ENCODE measurements at regions not wholly inside any gene's neighbourhood (a gene's known extent, or its start where the extent isn't known, plus 50 kb on each side); places are given as distances from the start of the nearest gene placed in this dataset.

GRCh38 chr13:90645582-90645981 is 701.9 kb upstream of the MIR17HG start (continued):
- TF ChIP-seq ZXDB (tag by site-specific recombination; IDR thresholded peaks at IDR 0.05) = no peak
- no peak for TF ChIP-seq SCRT2 (tag by site-specific recombination; IDR thresholded peaks at IDR 0.05)
- TF ChIP-seq ZNF366 (tag by site-specific recombination; conservative IDR thresholded peaks at IDR 0.05) = no peak
- no peak for TF ChIP-seq ZNF157 (tag by site-specific recombination; IDR thresholded peaks at IDR 0.05)
- TF ChIP-seq, protein P1, sequence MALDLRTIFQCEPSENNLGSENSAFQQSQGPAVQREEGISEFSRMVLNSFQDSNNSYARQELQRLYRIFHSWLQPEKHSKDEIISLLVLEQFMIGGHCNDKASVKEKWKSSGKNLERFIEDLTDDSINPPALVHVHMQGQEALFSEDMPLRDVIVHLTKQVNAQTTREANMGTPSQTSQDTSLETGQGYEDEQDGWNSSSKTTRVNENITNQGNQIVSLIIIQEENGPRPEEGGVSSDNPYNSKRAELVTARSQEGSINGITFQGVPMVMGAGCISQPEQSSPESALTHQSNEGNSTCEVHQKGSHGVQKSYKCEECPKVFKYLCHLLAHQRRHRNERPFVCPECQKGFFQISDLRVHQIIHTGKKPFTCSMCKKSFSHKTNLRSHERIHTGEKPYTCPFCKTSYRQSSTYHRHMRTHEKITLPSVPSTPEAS (tag by site-specific recombination; IDR thresholded peaks at IDR 0.05) = no peak
- no peak for TF ChIP-seq GLIS1 (tag by site-specific recombination; IDR thresholded peaks at IDR 0.05)
- no peak for TF ChIP-seq ZNF692 (tag by site-specific recombination; IDR thresholded peaks at IDR 0.05)
- TF ChIP-seq ZNF560 (tag by site-specific recombination; IDR thresholded peaks at IDR 0.05; ENCODE audit: borderline replicate concordance) = no peak
- TF ChIP-seq ZFP41 (tag by site-specific recombination; IDR thresholded peaks at IDR 0.05; ENCODE audit: borderline replicate concordance) = no peak
- no peak for TF ChIP-seq SCRT1 (tag by site-specific recombination; IDR thresholded peaks at IDR 0.05; ENCODE audit: borderline replicate concordance)
- no peak for TF ChIP-seq PRDM4 (tag by site-specific recombination; IDR thresholded peaks at IDR 0.05)
- TF ChIP-seq ZFP69B (tag by site-specific recombination; IDR thresholded peaks at IDR 0.05) = no peak
- TF ChIP-seq ZNF155 (tag by site-specific recombination; IDR thresholded peaks at IDR 0.05) = no peak
- no peak for TF ChIP-seq WT1 (tag by site-specific recombination; IDR thresholded peaks at IDR 0.05)
- TF ChIP-seq ZNF354C (tag by site-specific recombination; IDR thresholded peaks at IDR 0.05; ENCODE audit: borderline replicate concordance, low read depth) = no peak

DNA sequence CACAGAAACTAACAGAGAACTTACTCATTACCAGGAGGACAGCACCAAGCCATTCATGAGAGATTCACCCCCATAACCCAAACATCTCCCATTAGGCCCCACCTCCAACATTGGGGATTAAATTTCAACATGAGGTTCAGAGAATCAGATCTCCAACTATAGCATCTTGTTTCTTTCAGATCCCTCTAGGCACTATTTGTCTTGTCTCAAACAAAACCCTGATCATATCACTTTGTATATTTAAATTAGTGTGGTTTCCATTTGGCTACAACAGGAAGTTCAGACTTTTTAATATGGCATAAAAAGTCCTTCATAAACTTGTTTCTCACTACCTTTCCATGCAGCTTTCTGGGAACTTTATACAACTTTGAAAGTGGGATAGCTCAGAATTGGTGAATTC is 699.0 kb upstream of the MIR17HG start:
- H3K27ac ChIP-seq (ENCODE audit: extremely low read depth, low read depth, low read length) = no peak overlapping the region
- ChIA-PET CTCF (no interaction called here), POLR2A (no interaction called here)
- H3K4me3 ChIP-seq (ENCODE audit: low read depth, low read length) = no peak overlapping the region
- H3K4me1 ChIP-seq (ENCODE audit: control insufficient read depth, insufficient read depth, low read length) = no peaks in the 10 kb centered on the region
- no peaks in the 10 kb centered on the region for H3K36me3 ChIP-seq (ENCODE audit: control insufficient read depth in 2 of 2, insufficient read depth in 1 of 2, low read length in 2 of 2)
- H3K9me3 ChIP-seq (ENCODE audit: control insufficient read depth, insufficient read depth, low read depth, low read length) = no peaks in the 10 kb centered on the region
- TF ChIP-seq ZNF23 (tag by site-specific recombination; IDR thresholded peaks at IDR 0.05; ENCODE audit: borderline replicate concordance) = no peak

DNA sequence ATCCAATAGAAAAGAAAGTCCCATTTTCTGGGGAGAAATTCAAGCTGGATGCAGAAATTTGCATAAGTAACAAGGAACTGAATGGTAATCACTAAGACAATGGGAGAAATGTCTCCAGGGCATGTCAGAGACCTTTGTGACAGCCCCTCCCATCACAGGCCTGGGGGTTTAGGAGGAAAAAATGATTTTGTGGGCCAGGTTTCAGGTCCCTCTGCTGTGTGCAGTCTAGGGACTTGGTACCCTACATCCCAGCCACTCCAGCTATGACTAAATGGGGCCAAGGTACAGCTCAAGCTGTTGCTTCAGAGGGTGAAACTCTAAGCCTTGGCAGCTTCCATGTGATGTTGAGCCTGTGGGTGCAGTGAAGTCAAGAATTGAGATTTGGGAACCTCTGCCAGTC is 695.5 kb upstream of the MIR17HG start:
- peak; percentile 90 for TF ChIP-seq SETDB1 (IDR thresholded peaks at IDR 0.05; ENCODE audit: insufficient read length, low read length)
- TF ChIP-seq ZNF202 (tag by site-specific recombination; IDR thresholded peaks at IDR 0.05; ENCODE audit: borderline replicate concordance) = no peak
- TF ChIP-seq ZNF585B (tag by site-specific recombination; IDR thresholded peaks at IDR 0.05) = peak; percentile 79
- peak; percentile 91; the same call in 1 of the 2 replicates for TF ChIP-seq TRIM28 (IDR thresholded peaks at IDR 0.05; ENCODE audit: borderline replicate concordance, low read length)
- TF ChIP-seq ZBTB8A (tag by site-specific recombination; IDR thresholded peaks at IDR 0.05) = no peak
- ChIA-PET POLR2A (no interaction called here), CTCF (no interaction called here)
- H3K4me3 ChIP-seq (ENCODE audit: low read depth, low read length) = no peak overlapping the region
- no peaks in the 10 kb centered on the region for H3K36me3 ChIP-seq (ENCODE audit: control insufficient read depth in 2 of 2, insufficient read depth in 1 of 2, low read length in 2 of 2)
- no peaks in the 10 kb centered on the region for H3K4me1 ChIP-seq (ENCODE audit: control insufficient read depth, insufficient read depth, low read length)
- no peaks in the 10 kb centered on the region for H3K9me3 ChIP-seq (ENCODE audit: control insufficient read depth, insufficient read depth, low read depth, low read length)
- no peak overlapping the region for H3K27ac ChIP-seq (ENCODE audit: extremely low read depth, low read depth, low read length)

All from HEK293 (cell line).